C4-2B (cell line): ENCODE measurements at regions not wholly inside any gene's neighbourhood (a gene's known extent, or its start where the extent isn't known, plus 50 kb on each side); places are given as distances from the start of the nearest gene placed in this dataset.

ENCODE experiments used
- CTCF ChIP-seq: fragments of 450-650 bp; conservative IDR thresholded peaks from 2 replicates; pipeline ENCODE4 v1.5.1; 2017; ENCODE audit warnings: mild to moderate bottlenecking
- ZFX ChIP-seq: fragments of 450-650 bp; IDR thresholded peaks from 2 replicates; pipeline ENCODE4 v1.6.1; 2017

- no peak for TF ChIP-seq CTCF
- no peak for TF ChIP-seq ZFX
Observed at GRCh38 chr12:24480766-24481449, 468.0 kb downstream of the BCAT1 start.
